ENCODE measurements at regions not wholly inside any gene's neighbourhood (a gene's known extent, or its start where the extent isn't known, plus 50 kb on each side); places are given as distances from the start of the nearest gene placed in this dataset.

DNA sequence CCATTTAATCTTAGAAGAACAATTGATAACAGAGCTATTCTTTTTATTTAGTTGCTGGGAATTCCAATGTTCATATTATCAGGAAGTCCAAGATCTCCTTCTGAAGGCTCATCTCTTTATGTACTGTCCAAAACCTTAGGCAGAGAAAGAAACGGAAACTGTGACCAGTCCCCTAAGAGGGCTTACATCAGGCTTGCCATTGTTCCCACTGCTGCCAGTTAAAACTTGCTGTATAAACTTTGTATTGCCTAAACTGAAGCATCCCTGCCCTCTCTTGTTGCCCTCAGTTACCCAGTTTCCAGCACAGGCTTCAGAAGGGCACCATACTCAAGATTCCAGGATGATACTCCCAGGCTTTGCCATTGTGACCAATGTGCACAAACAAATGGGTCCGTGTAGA is 435.2 kb upstream of the NAALADL2 start:
- TF ChIP-seq, protein P1, sequence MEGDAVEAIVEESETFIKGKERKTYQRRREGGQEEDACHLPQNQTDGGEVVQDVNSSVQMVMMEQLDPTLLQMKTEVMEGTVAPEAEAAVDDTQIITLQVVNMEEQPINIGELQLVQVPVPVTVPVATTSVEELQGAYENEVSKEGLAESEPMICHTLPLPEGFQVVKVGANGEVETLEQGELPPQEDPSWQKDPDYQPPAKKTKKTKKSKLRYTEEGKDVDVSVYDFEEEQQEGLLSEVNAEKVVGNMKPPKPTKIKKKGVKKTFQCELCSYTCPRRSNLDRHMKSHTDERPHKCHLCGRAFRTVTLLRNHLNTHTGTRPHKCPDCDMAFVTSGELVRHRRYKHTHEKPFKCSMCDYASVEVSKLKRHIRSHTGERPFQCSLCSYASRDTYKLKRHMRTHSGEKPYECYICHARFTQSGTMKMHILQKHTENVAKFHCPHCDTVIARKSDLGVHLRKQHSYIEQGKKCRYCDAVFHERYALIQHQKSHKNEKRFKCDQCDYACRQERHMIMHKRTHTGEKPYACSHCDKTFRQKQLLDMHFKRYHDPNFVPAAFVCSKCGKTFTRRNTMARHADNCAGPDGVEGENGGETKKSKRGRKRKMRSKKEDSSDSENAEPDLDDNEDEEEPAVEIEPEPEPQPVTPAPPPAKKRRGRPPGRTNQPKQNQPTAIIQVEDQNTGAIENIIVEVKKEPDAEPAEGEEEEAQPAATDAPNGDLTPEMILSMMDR (IDR thresholded peaks at IDR 0.05 in 4 of 5, conservative IDR thresholded peaks at IDR 0.05 in 1 of 5): no peak
- no peak for TF ChIP-seq POLR2A (IDR thresholded peaks at IDR 0.05)

Measured in gastrocnemius medialis (tissue), 4 donors.